Spinal cord (tissue), 9 donors: ENCODE measurements at regions not wholly inside any gene's neighbourhood (a gene's known extent, or its start where the extent isn't known, plus 50 kb on each side); places are given as distances from the start of the nearest gene placed in this dataset.
"Not testable (repeated sequence)": the region's sequence is repeated elsewhere in the genome, so short reads cannot be mapped to it uniquely, and the experiment has no call there.

ENCODE experiments used
- DNase-seq, 6 donors: peaks; one replicate each; pipeline versions ENCODE4 v3.0.0 to v3.0.0-alpha.2; 2013 to 2015; ENCODE audit warnings: low spot score in 6 of 6, low read depth in 4 of 6
- H3K27ac ChIP-seq: one replicate; pipeline ENCODE4 v1.5.1; 2013; ENCODE audit warnings: low read depth, low read length, control low read depth
- H3K27me3 ChIP-seq: one replicate; pipeline ENCODE4 v1.6.1; 2013; ENCODE audit warnings: low read length; ENCODE audit not compliant: control insufficient read depth, insufficient read depth
- H3K36me3 ChIP-seq: one replicate; pipeline ENCODE4 v1.6.1; 2013; ENCODE audit warnings: low read length; ENCODE audit not compliant: control insufficient read depth, insufficient read depth
- H3K4me1 ChIP-seq: one replicate; pipeline ENCODE4 v1.6.1; 2013; ENCODE audit warnings: low read length; ENCODE audit not compliant: control insufficient read depth, insufficient read depth
- H3K4me3 ChIP-seq: one replicate; pipeline ENCODE4 v1.5.1; 2013; ENCODE audit warnings: low read depth, low read length, control low read depth
- H3K9me3 ChIP-seq: one replicate; pipeline ENCODE4 v1.6.1; 2013; ENCODE audit warnings: low read length; ENCODE audit not compliant: control insufficient read depth, insufficient read depth
- WGBS: methylation state at CpG from one replicate; pipeline ENCODE4 v1.1.5; 2013; ENCODE audit warnings: missing lambda C conversion rate; ENCODE audit not compliant: insufficient coverage; 5-methylcytosine and 5-hydroxymethylcytosine counted together
- donor health status: healthy.

- not testable (repeated sequence) for H3K27ac ChIP-seq, H3K27me3 ChIP-seq, H3K4me1 ChIP-seq, H3K36me3 ChIP-seq, DNase-seq, H3K4me3 ChIP-seq, H3K9me3 ChIP-seq
- WGBS: 87% methylated on average over 2 of the region's 3 CpGs
These were observed 104.0 kb downstream of the DNAJB9 start for GRCh38 chr7:108673699-108674098.

- no peaks in the 10 kb centered on the region for H3K4me1 ChIP-seq
These were observed 115.0 kb downstream of the DNAJB9 start for GRCh38 chr7:108684629-108685028.

GRCh38 chr7:108686494-108686893 lies 116.8 kb downstream of the DNAJB9 start:
- Histone ChIP-seq H3K27ac (no peak overlapping the region), H3K9me3 (peaks cover 5% of the 10 kb centered on the region), H3K4me1 (no peaks in the 10 kb centered on the region), H3K36me3 (no peaks in the 10 kb centered on the region), H3K4me3 (no peak overlapping the region), H3K27me3 (no peaks in the 10 kb centered on the region)
- WGBS: no CpG with 5 or more reads among the region's 1 CpG
- no peak for DNase-seq

More at GRCh38 chr7:108684629-108685028, 115.0 kb downstream of the DNAJB9 start:
- 100% methylated on average over 1 of the region's 4 CpGs for WGBS
- Histone ChIP-seq H3K27me3 (no peaks in the 10 kb centered on the region), H3K9me3 (peaks cover 4% of the 10 kb centered on the region), H3K36me3 (no peaks in the 10 kb centered on the region), H3K4me3 (no peak overlapping the region), H3K27ac (no peak overlapping the region)
- no peak for DNase-seq

GRCh38 chr7:108697254-108697653 lies 127.6 kb downstream of the DNAJB9 start:
- no peaks in the 10 kb centered on the region for H3K36me3 ChIP-seq
- H3K4me1 ChIP-seq: no peaks in the 10 kb centered on the region
- H3K27ac ChIP-seq: no peak overlapping the region
- no peaks in the 10 kb centered on the region for H3K9me3 ChIP-seq
- WGBS: no CpG with 5 or more reads among the region's 4 CpGs
- DNase-seq: peak in 3 of 6 donors; percentile 8 to 75 (median 37)
- H3K4me3 ChIP-seq: no peak overlapping the region
- no peaks in the 10 kb centered on the region for H3K27me3 ChIP-seq

GRCh38 chr7:108711611-108712010 lies 141.9 kb downstream of the DNAJB9 start:
- no peak for DNase-seq
- H3K9me3 ChIP-seq: no peaks in the 10 kb centered on the region
- no peak overlapping the region for H3K27ac ChIP-seq
- H3K4me1 ChIP-seq: no peaks in the 10 kb centered on the region
- H3K27me3 ChIP-seq: no peaks in the 10 kb centered on the region
- H3K4me3 ChIP-seq: no peak overlapping the region
- H3K36me3 ChIP-seq: no peaks in the 10 kb centered on the region

GRCh38 chr7:108716783-108717182 lies 147.1 kb downstream of the DNAJB9 start:
- Histone ChIP-seq H3K27ac (no peak overlapping the region), H3K4me3 (no peak overlapping the region), H3K27me3 (no peaks in the 10 kb centered on the region), H3K9me3 (no peaks in the 10 kb centered on the region), H3K36me3 (no peaks in the 10 kb centered on the region), H3K4me1 (no peaks in the 10 kb centered on the region)
- WGBS: no CpG with 5 or more reads among the region's 1 CpG
- no peak for DNase-seq

DNA sequence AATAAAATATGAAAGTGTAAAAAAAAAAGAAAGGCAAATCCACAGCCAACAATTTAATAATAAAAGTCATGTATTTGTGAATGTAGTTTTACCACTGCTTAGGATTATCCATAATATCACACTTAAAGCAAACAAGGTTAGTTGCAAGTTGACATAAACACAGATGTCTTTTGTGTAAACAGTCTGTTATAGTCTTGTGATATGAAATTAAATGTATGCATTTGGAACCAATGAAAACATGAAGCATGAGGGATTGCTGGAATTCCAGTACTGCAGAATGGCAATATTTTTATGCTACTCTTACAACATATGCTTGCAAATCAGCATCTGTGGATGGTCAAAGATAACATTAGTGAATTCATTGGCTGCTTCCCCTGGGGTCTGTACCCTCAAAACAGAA lies 148.1 kb downstream of the DNAJB9 start:
- H3K9me3 ChIP-seq: no peaks in the 10 kb centered on the region
- H3K4me3 ChIP-seq: no peak overlapping the region
- no peaks in the 10 kb centered on the region for H3K4me1 ChIP-seq
- DNase-seq: peak in 1 of 6 donors; percentile 52
- no peaks in the 10 kb centered on the region for H3K27me3 ChIP-seq
- H3K36me3 ChIP-seq: no peaks in the 10 kb centered on the region
- H3K27ac ChIP-seq: no peak overlapping the region

GRCh38 chr7:108719631-108720030 lies 150.0 kb downstream of the DNAJB9 start:
- H3K4me1 ChIP-seq: peaks cover 3% of the 10 kb centered on the region
- H3K27me3 ChIP-seq: no peaks in the 10 kb centered on the region
- no peaks in the 10 kb centered on the region for H3K9me3 ChIP-seq
- DNase-seq: no peak
- H3K36me3 ChIP-seq: no peaks in the 10 kb centered on the region
- no peak overlapping the region for H3K27ac ChIP-seq
- H3K4me3 ChIP-seq: no peak overlapping the region

DNA sequence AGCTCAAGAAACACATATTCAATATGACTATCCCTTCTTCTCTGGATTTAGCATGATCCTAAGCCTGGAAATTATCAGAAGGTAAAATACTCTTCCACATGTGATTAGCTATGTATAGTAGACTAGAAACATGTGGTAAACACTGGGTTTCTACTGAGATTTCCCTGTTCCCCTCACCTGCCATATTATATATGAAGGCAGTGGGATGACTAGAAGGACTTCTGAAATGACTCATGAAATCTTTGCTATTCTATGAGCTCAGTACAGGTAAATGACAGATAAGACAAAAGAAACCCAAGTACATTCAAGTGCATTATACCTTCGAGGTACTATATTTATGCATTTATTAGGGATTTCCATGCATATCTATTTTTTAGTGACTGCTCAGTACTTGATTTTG lies 152.9 kb downstream of the DNAJB9 start:
- no CpG with 5 or more reads among the region's 1 CpG for WGBS
- no peak overlapping the region for H3K27ac ChIP-seq

GRCh38 chr7:108723381-108723814 lies 153.7 kb downstream of the DNAJB9 start:
- Histone ChIP-seq H3K4me1 (peaks cover 3% of the 10 kb centered on the region), H3K4me3 (no peak overlapping the region), H3K36me3 (no peaks in the 10 kb centered on the region), H3K27me3 (no peaks in the 10 kb centered on the region), H3K9me3 (no peaks in the 10 kb centered on the region), H3K27ac (no peak overlapping the region)
- whole genome bisulfite sequencing: 37% methylated on average over 4 of the region's 4 CpGs
- DNase-seq: peak in 2 of 6 donors; percentile 48 to 57

More for the DNA sequence above, 152.9 kb downstream of the DNAJB9 start:
- no peaks in the 10 kb centered on the region for H3K36me3 ChIP-seq
- H3K4me3 ChIP-seq: no peak overlapping the region
- H3K9me3 ChIP-seq: no peaks in the 10 kb centered on the region
- H3K27me3 ChIP-seq: no peaks in the 10 kb centered on the region
- DNase-seq: no peak
- peaks cover 3% of the 10 kb centered on the region for H3K4me1 ChIP-seq
